ENCODE measurements at regions not wholly inside any gene's neighbourhood (a gene's known extent, or its start where the extent isn't known, plus 50 kb on each side); places are given as distances from the start of the nearest gene placed in this dataset.

GRCh38 chr12:126107659-126108058 lies 1042.4 kb downstream of the AACS start:
- DNase-seq (ENCODE audit: extremely low read depth, low read depth): no peak
- H3K4me3 ChIP-seq (replicated peaks; ENCODE audit: low read depth, low read length): no peak overlapping the region
- TF ChIP-seq CTCF (IDR thresholded peaks at IDR 0.05; ENCODE audit: low read depth, low read length, missing control alignments): no peak

- TF ChIP-seq CTCF (IDR thresholded peaks at IDR 0.05; ENCODE audit: low read depth, low read length, missing control alignments): no peak
- no peak overlapping the region for H3K4me3 ChIP-seq (replicated peaks; ENCODE audit: low read depth, low read length)
- no peak for DNase-seq (ENCODE audit: extremely low read depth, low read depth)
These were observed 1043.0 kb downstream of the AACS start for GRCh38 chr12:126108247-126108646.

GRCh38 chr12:126112141-126112540 lies 1046.9 kb downstream of the AACS start:
- H3K4me3 ChIP-seq (replicated peaks; ENCODE audit: low read depth, low read length): no peak overlapping the region
- DNase-seq (ENCODE audit: extremely low read depth, low read depth): no peak
- no peak for TF ChIP-seq CTCF (IDR thresholded peaks at IDR 0.05; ENCODE audit: low read depth, low read length, missing control alignments)

GRCh38 chr12:126112849-126113248 lies 1047.6 kb downstream of the AACS start:
- DNase-seq (ENCODE audit: extremely low read depth, low read depth): no peak
- TF ChIP-seq CTCF (IDR thresholded peaks at IDR 0.05; ENCODE audit: low read depth, low read length, missing control alignments): no peak
- H3K4me3 ChIP-seq (replicated peaks; ENCODE audit: low read depth, low read length): no peak overlapping the region

- TF ChIP-seq CTCF (IDR thresholded peaks at IDR 0.05; ENCODE audit: low read depth, low read length, missing control alignments): no peak
- H3K4me3 ChIP-seq (replicated peaks; ENCODE audit: low read depth, low read length): no peak overlapping the region
- no peak for DNase-seq (ENCODE audit: extremely low read depth, low read depth)
These were observed 1049.2 kb downstream of the AACS start for GRCh38 chr12:126114441-126114840.

- no peak for TF ChIP-seq CTCF (IDR thresholded peaks at IDR 0.05; ENCODE audit: low read depth, low read length, missing control alignments)
- no peak overlapping the region for H3K4me3 ChIP-seq (replicated peaks; ENCODE audit: low read depth, low read length)
- DNase-seq (ENCODE audit: extremely low read depth, low read depth): no peak
These were observed 1052.3 kb downstream of the AACS start for GRCh38 chr12:126117502-126117901.

GRCh38 chr12:126139355-126139754 lies 1074.1 kb downstream of the AACS start:
- no peak for DNase-seq (ENCODE audit: extremely low read depth, low read depth)
- H3K4me3 ChIP-seq (replicated peaks; ENCODE audit: low read depth, low read length): no peak overlapping the region
- TF ChIP-seq CTCF (IDR thresholded peaks at IDR 0.05; ENCODE audit: low read depth, low read length, missing control alignments): no peak
